Bronchial epithelial cell (primary cell): ENCODE measurements at regions not wholly inside any gene's neighbourhood (a gene's known extent, or its start where the extent isn't known, plus 50 kb on each side); places are given as distances from the start of the nearest gene placed in this dataset.
"Not testable (repeated sequence)": the region's sequence is repeated elsewhere in the genome, so short reads cannot be mapped to it uniquely, and the experiment has no call there.

Experiments
- DNase-seq: peaks from one replicate; pipeline ENCODE4 v3.0.0-alpha.2; 2010; ENCODE audit warnings: low read depth
- FAIRE-seq: peaks from 2 replicates; lab custom pipeline; 2011; peaks lifted over from hg19 to GRCh38; lab: Jason Lieb, UNC
- H3K27me3 ChIP-seq: 2 replicates; pipeline ENCODE4 v1.5.1; 2011; ENCODE audit warnings: low read length; ENCODE audit not compliant: control insufficient read depth, insufficient read depth
- H3K36me3 ChIP-seq: 2 replicates; pipeline ENCODE4 v1.5.1; 2011; ENCODE audit warnings: low read length; ENCODE audit not compliant: control insufficient read depth, insufficient read depth
- H3K4me3 ChIP-seq: 2 replicates; pipeline ENCODE4 v1.5.1; 2011; ENCODE audit warnings: mild to moderate bottlenecking, low read depth, low read length, control low read depth
- TF ChIP-seq, protein P1 (sequence below): IDR thresholded peaks from 2 replicates; pipeline ENCODE4 v1.5.1; 2011; ENCODE audit warnings: mild to moderate bottlenecking, moderate library complexity, low read length, control low read depth, inconsistent platforms; ENCODE audit not compliant: insufficient read depth, severe bottlenecking

DNA sequence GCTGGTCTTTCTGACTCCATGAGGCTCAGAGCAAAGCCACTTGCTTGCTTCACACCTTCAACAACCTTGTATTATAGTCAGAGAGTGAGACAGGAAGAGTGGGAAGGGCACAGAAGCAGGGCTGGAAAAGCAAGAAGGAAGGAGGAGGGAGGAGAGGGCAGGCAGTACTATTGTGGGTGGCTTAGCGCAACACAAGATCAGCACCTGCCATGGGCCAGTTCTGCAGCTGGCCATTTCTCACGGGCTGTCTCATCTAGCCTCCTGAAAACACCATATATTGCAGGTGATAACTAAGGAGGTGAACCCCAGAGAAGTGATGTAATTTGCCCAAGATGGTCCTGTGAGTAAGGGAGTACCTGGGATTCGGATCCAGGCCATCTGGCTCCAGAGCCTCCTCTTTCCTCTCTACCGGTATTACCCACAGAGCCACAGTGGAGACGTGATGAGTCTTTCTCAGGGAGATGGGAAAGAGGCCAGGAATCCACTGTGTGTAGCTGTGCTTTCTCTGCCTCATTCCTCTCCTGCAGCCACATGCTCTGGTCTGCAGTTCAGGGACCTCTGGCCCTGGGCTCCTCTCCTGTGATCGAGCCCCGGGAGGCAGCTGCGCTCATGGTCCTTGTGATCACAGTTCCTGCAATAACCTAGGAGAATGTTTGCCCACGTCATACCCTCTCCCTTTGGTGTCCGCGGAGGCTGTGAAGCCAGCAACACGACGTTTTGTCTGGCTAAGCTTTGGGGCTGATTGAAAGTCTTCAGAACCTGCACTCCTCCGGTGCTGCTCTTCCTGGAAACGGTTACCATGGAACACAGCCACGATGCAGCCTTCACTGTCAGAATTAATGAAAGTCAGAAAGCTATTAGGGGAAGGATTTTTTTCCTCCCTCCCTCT is 178.1 kb upstream of the CCL2 start:
- no peaks in the 10 kb centered on the region for H3K27me3 ChIP-seq
- no peak for DNase-seq
- no peak for FAIRE-seq
- no peak overlapping the region for H3K4me3 ChIP-seq
- TF ChIP-seq, protein P1, sequence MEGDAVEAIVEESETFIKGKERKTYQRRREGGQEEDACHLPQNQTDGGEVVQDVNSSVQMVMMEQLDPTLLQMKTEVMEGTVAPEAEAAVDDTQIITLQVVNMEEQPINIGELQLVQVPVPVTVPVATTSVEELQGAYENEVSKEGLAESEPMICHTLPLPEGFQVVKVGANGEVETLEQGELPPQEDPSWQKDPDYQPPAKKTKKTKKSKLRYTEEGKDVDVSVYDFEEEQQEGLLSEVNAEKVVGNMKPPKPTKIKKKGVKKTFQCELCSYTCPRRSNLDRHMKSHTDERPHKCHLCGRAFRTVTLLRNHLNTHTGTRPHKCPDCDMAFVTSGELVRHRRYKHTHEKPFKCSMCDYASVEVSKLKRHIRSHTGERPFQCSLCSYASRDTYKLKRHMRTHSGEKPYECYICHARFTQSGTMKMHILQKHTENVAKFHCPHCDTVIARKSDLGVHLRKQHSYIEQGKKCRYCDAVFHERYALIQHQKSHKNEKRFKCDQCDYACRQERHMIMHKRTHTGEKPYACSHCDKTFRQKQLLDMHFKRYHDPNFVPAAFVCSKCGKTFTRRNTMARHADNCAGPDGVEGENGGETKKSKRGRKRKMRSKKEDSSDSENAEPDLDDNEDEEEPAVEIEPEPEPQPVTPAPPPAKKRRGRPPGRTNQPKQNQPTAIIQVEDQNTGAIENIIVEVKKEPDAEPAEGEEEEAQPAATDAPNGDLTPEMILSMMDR: no peak
- no peaks in the 10 kb centered on the region for H3K36me3 ChIP-seq

DNA sequence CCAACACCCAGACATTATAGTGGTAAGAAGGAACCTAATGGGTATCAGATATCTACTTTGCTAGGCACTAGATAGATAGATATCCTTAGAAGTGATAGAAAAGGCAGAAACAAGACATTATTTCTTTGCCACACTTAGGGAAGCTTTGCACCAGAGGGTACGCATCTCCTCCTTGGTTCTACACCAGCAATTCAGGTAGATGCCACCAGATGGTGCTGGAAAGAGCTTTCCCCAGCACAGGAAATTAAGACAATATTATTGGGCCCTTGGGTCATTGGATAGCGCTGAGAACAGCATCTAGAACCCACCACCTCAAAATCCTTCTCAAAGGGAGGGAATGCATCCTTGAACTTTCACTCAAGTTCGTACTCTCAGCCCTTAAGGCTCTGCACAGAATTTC is 173.8 kb upstream of the CCL2 start:
- TF ChIP-seq, protein P1: no peak
- FAIRE-seq: no peak
- H3K27me3 ChIP-seq: no peaks in the 10 kb centered on the region
- H3K4me3 ChIP-seq: no peak overlapping the region
- DNase-seq: no peak
- H3K36me3 ChIP-seq: no peaks in the 10 kb centered on the region

DNA sequence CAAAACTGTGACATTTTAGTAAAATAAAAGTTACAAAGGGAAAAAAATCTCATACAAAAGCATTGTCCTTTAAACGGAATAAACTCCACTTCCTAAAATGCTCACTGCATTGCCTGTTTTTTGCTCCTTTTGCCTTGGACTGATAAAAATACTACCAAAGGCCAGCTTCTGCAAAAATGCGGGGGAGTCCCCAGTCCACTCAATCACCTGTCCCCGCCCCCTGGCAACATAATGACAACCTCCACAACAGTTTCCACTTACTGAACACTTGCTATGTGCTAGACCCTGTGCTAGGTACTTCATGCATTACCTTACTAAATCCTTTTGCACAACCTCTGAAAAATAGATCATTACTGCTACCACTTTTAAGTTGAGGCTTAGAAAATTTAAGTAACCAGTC is 172.7 kb upstream of the CCL2 start:
- no peak overlapping the region for H3K4me3 ChIP-seq
- H3K27me3 ChIP-seq: no peaks in the 10 kb centered on the region
- FAIRE-seq (no peak), DNase-seq (no peak)
- H3K36me3 ChIP-seq: no peaks in the 10 kb centered on the region
- TF ChIP-seq, protein P1: no peak

DNA sequence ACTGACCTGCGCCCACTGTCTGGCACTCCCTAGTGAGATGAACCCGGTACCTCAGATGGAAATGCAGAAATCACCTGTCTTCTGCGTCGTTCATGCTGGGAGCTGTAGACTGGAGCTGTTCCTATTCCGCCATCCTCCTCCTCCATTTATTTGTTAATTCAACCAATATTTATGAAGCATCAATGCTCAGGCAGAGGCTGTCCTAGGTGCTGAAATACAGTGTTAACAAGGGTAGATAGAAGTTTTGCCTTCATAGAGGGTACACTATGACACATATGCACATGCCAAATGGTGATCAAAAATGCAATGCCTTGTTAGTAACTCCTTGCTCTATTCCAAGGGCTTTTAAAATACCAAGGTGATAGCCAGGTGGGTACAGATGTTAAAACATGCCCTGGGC is 166.0 kb upstream of the CCL2 start:
- DNase-seq, H3K4me3 ChIP-seq, H3K36me3 ChIP-seq, FAIRE-seq, H3K27me3 ChIP-seq: not testable (repeated sequence)

DNA sequence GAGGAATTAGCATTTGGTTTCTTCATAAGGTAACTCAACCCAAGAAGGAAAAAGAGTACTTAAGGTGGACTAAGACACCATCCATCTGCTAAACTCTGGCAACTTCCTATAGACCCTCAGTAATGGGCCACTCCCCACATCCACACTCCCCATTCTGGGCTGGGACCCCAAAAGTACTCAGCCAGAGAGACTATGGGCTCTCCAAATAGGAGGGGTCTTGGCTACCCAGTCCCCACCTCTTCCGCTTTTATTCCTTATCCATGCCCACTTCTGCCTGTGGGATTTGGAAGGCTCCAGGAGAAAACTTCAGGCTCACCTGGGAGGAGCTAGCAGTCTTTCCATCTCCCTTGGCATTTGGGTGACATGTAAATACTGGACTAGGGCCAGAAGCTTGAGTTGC is 164.5 kb upstream of the CCL2 start:
- no peak for DNase-seq
- no peaks in the 10 kb centered on the region for H3K36me3 ChIP-seq
- no peak overlapping the region for H3K4me3 ChIP-seq
- TF ChIP-seq, protein P1: no peak
- no peaks in the 10 kb centered on the region for H3K27me3 ChIP-seq
- FAIRE-seq: no peak

DNA sequence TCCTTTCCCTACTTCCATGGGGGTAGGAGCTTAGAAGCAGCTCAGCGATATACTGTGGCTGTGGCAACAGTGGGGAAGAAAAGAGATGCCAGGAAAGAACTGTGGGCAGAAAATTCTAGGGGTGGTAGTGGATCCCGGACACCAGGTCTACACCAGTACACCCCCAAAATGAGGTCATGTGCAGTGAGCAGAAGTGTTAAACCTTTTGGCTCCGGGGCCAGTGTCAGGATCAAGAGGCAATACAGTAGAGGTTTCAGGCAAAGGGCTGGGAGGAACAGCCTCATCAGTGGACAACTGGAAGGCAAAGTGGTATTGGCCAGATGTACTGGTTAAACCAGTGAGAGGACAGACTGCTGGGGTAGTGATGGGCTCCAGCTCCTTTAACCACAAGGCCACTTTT is 163.1 kb upstream of the CCL2 start:
- no peaks in the 10 kb centered on the region for H3K36me3 ChIP-seq
- TF ChIP-seq, protein P1: no peak
- H3K4me3 ChIP-seq: no peak overlapping the region
- DNase-seq (no peak), FAIRE-seq (no peak)
- H3K27me3 ChIP-seq: no peaks in the 10 kb centered on the region
